Activated CD4-positive, alpha-beta T cell treated with anti-CD3 and anti-CD28 coated beads, Interleukin-2, Interleukin-4, amounts not matched to agents 100 ng/mL and 50 ng/mL, durations not matched to agents 16 hours and 8 hours (primary cell): ENCODE measurements at regions not wholly inside any gene's neighbourhood (a gene's known extent, or its start where the extent isn't known, plus 50 kb on each side); places are given as distances from the start of the nearest gene placed in this dataset.

ENCODE experiments used
- DNase-seq: peaks from one replicate; pipeline ENCODE4 v3.0.0-alpha.2; 2020; ENCODE audit warnings: low spot score

- DNase-seq = no peak
Measured at GRCh38 chr2:12589802-12590320, 126.9 kb upstream of the TRIB2 start.

DNA sequence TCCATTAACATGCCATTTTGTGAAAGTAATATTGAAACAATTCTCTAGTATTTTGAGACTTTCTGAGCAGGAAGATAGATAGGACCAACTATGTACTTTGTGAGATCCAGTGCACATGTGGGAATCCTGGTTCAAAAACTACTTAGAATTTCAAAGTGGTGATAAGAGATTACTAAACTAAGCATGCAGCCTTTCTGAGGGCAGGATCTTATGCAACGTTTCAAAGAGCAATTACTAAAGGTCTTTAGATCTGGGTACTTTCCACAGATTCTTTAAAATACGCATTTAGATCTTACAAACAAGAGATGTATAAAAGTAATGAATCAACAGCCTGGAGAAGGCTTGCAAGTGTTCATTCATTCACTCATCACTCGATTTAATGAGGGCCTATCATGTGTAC, 124.4 kb upstream of the TRIB2 start:
- DNase-seq = no peak

DNA sequence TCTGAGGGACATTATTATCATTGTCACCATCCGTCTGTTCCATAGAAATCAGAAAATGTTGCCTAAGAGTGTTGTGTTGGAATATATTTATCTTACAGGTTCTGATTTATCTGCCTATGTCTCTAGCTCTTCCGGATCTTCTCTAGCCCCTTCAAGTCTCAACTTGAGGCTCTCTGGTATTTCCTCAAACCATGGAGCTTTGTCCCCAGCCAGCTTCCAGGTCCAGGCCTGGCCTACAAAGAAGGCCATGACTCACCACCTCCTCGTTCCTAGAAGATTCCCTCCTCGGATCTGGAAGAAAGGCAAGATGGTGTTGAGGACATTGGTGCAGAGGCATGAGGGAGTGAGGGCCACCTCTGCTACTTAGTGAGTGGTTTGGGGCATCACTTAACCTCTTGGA, 122.1 kb upstream of the TRIB2 start:
- no peak for DNase-seq

- no peak for DNase-seq
Measured at GRCh38 chr2:12596771-12597170, 120.0 kb upstream of the TRIB2 start.

- no peak for DNase-seq
Measured at GRCh38 chr2:12597610-12598009, 119.1 kb upstream of the TRIB2 start.

GRCh38 chr2:12602661-12603060, 114.1 kb upstream of the TRIB2 start:
- DNase-seq = no peak

- no peak for DNase-seq
Measured at GRCh38 chr2:12603781-12604295, 112.9 kb upstream of the TRIB2 start.

GRCh38 chr2:12604341-12604740, 112.4 kb upstream of the TRIB2 start:
- DNase-seq = no peak

DNA sequence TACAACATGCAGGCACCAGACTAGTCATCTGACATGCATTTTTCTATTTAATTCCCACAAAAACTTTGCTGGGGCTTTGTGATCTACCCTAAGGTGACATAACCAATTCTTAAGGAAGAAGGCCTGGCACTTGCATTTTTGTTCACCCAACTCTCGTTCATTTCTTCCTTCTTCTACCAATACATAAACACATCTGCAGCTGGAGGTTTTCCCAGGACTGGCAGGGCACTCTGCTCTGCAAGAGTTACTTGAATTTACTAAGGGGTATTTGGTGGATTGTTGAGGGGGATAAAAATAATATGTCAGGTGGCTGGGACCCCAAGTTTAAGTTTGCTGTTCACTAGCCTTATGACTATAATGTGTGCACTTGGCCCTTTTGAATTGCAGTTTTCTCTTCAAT, 111.4 kb upstream of the TRIB2 start:
- DNase-seq = no peak

- no peak for DNase-seq
Measured at GRCh38 chr2:12605936-12606335, 110.8 kb upstream of the TRIB2 start.

GRCh38 chr2:12606472-12607000, 110.2 kb upstream of the TRIB2 start:
- no peak for DNase-seq

DNA sequence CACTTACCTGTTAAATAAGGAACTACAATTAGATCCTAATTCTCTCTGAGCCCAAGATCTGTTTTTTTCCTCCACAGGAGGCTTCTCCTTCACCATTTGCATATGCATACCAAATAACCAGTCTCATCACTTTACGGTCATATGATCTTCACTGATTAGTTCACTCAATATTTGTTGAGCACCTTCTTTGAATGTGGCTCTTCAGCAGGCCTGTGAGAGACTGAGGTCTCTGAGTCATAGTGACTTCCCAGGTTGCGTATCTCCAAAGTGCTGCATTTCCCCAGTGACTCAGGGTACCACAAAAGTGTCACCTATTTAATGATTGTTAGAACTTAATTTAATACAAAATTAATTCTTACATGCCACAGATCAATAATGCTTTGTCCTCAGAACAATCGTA, 108.8 kb upstream of the TRIB2 start:
- peak; percentile 40 for DNase-seq

DNA sequence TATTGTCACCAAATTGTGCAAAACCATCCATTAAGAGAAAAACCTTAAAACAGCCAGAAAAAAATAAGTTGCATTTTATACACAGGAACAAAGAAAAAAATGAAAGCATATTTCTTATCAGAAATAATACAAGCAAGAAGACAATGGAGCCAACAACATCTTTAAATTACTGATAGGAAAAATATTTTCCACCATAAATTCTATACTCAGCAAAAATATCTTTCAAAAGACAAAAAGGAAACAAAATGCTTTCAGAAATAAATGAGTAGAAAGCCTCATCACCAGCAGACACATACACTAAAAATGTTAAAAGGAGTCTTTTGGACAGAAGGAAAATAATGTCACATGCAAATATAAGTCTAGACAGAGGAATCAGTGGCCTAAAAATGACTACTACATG, 106.4 kb upstream of the TRIB2 start:
- DNase-seq = no peak

- DNase-seq = no peak
Measured at GRCh38 chr2:12612168-12612567, 104.6 kb upstream of the TRIB2 start.

- no peak for DNase-seq
Measured at GRCh38 chr2:12612671-12613070, 104.1 kb upstream of the TRIB2 start.

DNA sequence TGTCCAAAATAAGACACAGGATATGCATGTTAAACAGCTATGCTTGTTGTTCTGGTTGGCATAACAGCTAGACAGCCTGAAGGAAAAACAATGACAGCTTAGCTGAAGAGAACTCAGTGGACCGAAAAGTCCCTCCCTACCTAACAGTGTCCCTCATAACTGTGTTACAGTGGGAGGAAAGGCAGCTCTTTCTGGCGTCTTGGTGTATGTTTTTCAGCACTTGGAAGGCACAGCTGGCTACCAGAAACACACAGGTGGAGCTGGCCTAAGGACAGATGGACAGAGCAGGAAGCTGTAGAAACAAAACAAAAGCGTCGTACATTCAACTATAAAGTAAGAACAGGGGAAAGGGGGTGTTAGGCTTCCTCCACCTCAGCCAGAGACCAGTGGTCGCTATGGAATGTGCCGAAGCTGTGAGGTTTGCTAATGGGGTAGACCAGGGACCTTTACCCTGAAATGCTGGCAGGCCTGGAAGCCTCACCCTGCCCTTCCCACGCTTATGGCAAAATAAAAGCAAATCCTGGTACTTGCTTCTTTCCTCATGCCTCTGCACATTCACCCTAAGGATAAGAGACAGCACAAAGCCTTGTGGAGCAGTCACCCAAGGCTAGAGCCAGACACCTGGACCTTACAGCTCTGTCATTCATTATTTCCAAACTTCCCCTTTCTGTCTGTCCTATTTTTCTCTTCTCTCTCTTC, 103.5 kb upstream of the TRIB2 start:
- DNase-seq = no peak

DNA sequence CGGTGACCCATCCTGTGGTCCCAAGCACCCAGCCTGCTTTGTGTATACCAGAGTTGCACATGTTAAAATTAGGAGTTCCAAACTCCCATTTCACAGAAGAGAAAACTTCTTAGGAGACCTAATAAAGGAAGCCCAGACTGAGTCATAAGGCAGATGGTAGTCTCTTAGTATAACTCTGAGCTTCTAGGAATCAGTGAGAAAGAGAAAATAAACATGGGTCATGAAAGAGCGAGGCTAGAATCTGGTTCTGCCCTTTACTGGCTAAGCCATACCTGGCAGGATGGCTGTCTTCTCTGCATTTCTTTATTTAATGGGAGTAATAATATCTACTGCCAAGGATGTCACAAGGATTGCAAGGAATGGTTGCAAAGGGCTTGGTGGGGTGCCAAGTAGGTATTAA, 101.2 kb upstream of the TRIB2 start:
- DNase-seq = no peak

- DNase-seq = no peak
Measured at GRCh38 chr2:12616456-12617156, 100.1 kb upstream of the TRIB2 start.

GRCh38 chr2:12617366-12617765, 99.4 kb upstream of the TRIB2 start:
- no peak for DNase-seq

- no peak for DNase-seq
Measured at GRCh38 chr2:12617853-12618252, 98.9 kb upstream of the TRIB2 start.

GRCh38 chr2:12618576-12618975, 98.2 kb upstream of the TRIB2 start:
- no peak for DNase-seq

DNA sequence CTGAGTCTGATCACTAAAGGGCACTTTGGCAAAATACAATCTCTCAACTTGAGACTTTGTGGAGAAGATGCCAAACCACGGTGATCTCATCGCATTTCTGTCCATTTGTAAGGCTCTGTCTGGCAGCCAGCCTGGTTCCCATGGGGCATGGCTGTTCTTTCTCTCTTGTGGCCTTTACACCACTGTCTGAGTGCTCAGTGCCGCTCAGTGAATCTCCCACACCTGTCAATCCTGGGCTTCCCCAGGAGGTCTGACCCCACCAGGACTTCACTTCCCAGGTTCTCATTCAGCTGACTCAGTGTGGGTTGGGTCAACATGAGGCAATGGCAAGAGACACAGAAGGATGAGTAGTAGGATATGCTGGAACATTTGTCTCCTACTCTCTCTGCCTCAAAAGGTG, 96.8 kb upstream of the TRIB2 start:
- DNase-seq = no peak

DNA sequence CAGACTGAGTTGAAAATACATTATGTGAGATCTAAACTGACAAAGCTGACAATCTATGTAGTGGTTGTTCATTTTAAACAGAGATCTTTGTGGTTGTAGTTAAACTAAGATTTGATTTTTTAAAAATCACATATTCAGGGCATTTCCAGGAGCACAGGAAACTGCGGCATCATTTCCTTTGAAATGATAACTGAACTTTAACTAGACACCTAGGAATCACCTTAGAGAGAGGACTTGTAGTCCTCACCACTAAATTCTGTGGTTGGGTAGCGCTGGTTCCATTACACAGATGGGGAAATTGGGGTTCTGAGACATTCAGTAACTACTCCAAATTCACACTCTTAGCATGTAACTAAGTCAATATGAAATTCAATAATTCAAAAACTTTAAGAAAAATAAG, 96.0 kb upstream of the TRIB2 start:
- DNase-seq = no peak
